ENCODE measurements at regions not wholly inside any gene's neighbourhood (a gene's known extent, or its start where the extent isn't known, plus 50 kb on each side); places are given as distances from the start of the nearest gene placed in this dataset.
"Not testable (repeated sequence)": the region's sequence is repeated elsewhere in the genome, so short reads cannot be mapped to it uniquely, and the experiment has no call there.

- intact Hi-C loops (cut with micrococcal nuclease): no loop called here
- WGBS (ENCODE audit: insufficient coverage): 89% methylated on average over 9 of the region's 9 CpGs
These were observed 1594.2 kb upstream of the CDH9 start for GRCh38 chr5:28632607-28633006.

GRCh38 chr5:28603869-28604268 is 1565.5 kb upstream of the CDH9 start:
- peaks cover 17 to 33% of the 10 kb centered on the region in 2 donors for H3K9me3 Mint-ChIP-seq

More at GRCh38 chr5:28632607-28633006, 1594.2 kb upstream of the CDH9 start:
- Mint-ChIP-seq H3K27me3 (ENCODE audit: low read depth in 2 of 2) (no peaks in the 10 kb centered on the region), H3K36me3 (no peaks in the 10 kb centered on the region), H3K27ac (no peak overlapping the region), H3K4me3 (no peak overlapping the region), H3K9me3 (peaks cover 6 to 15% of the 10 kb centered on the region in 2 donors), H3K4me1 (no peaks in the 10 kb centered on the region)
- ATAC-seq (no peak), DNase-seq (no peak)
- Histone ChIP-seq H3K9me3 (ENCODE audit: control insufficient read depth, insufficient read depth, low read length) (peaks cover 5% of the 10 kb centered on the region), H3K27me3 (ENCODE audit: control insufficient read depth, insufficient read depth, low read length) (no peaks in the 10 kb centered on the region), H3K4me1 (ENCODE audit: control insufficient read depth, insufficient read depth, low read length) (no peaks in the 10 kb centered on the region), H3K4me3 (ENCODE audit: low read length) (no peak overlapping the region), H3K27ac (ENCODE audit: low read length) (no peak overlapping the region), H3K36me3 (ENCODE audit: control insufficient read depth, insufficient read depth, low read length) (no peaks in the 10 kb centered on the region)
- no peak for TF ChIP-seq CTCF (IDR thresholded peaks at IDR 0.05)

GRCh38 chr5:28602429-28602828 is 1564.0 kb upstream of the CDH9 start:
- TF ChIP-seq CTCF (IDR thresholded peaks at IDR 0.05): no peak
- H3K36me3 Mint-ChIP-seq: no peaks in the 10 kb centered on the region
- H3K9me3 Mint-ChIP-seq: peaks cover 11 to 25% of the 10 kb centered on the region in 2 donors
- Histone ChIP-seq H3K27ac (ENCODE audit: low read length) (no peak overlapping the region), H3K4me3 (ENCODE audit: low read length) (no peak overlapping the region), H3K27me3 (ENCODE audit: control insufficient read depth, insufficient read depth, low read length) (no peaks in the 10 kb centered on the region), H3K36me3 (ENCODE audit: control insufficient read depth, insufficient read depth, low read length) (no peaks in the 10 kb centered on the region), H3K4me1 (ENCODE audit: control insufficient read depth, insufficient read depth, low read length) (no peaks in the 10 kb centered on the region), H3K9me3 (ENCODE audit: control insufficient read depth, insufficient read depth, low read length) (peaks cover 3% of the 10 kb centered on the region)
- no peaks in the 10 kb centered on the region for H3K4me1 Mint-ChIP-seq
- H3K27ac Mint-ChIP-seq: no peak overlapping the region
- no peak for ATAC-seq
- no peaks in the 10 kb centered on the region for H3K27me3 Mint-ChIP-seq (ENCODE audit: low read depth in 2 of 2)
- 67% methylated on average over 1 of the region's 2 CpGs for WGBS (ENCODE audit: insufficient coverage)
- DNase-seq: no peak
- H3K4me3 Mint-ChIP-seq: no peak overlapping the region
- intact Hi-C loops (cut with micrococcal nuclease): no loop called here

More at GRCh38 chr5:28603869-28604268, 1565.5 kb upstream of the CDH9 start:
- Histone ChIP-seq H3K36me3 (ENCODE audit: control insufficient read depth, insufficient read depth, low read length) (no peaks in the 10 kb centered on the region), H3K27me3 (ENCODE audit: control insufficient read depth, insufficient read depth, low read length) (no peaks in the 10 kb centered on the region), H3K27ac (ENCODE audit: low read length) (no peak overlapping the region), H3K9me3 (ENCODE audit: control insufficient read depth, insufficient read depth, low read length) (peaks cover 3% of the 10 kb centered on the region), H3K4me1 (ENCODE audit: control insufficient read depth, insufficient read depth, low read length) (no peaks in the 10 kb centered on the region), H3K4me3 (ENCODE audit: low read length) (no peak overlapping the region)
- no peak overlapping the region for H3K4me3 Mint-ChIP-seq
- H3K27ac Mint-ChIP-seq: no peak overlapping the region
- H3K27me3 Mint-ChIP-seq (ENCODE audit: low read depth in 2 of 2): no peaks in the 10 kb centered on the region
- ATAC-seq: no peak
- H3K36me3 Mint-ChIP-seq: peaks cover 6% of the 10 kb centered on the region
- no peaks in the 10 kb centered on the region for H3K4me1 Mint-ChIP-seq
- no peak for DNase-seq
- TF ChIP-seq CTCF (IDR thresholded peaks at IDR 0.05): no peak
- WGBS (ENCODE audit: insufficient coverage): 69% methylated on average over 3 of the region's 3 CpGs
- intact Hi-C loops (cut with micrococcal nuclease): no loop called here

- H3K27ac Mint-ChIP-seq; H3K4me1 Mint-ChIP-seq; H3K9me3 ChIP-seq (ENCODE audit: control insufficient read depth, insufficient read depth, low read length); H3K4me1 ChIP-seq (ENCODE audit: control insufficient read depth, insufficient read depth, low read length); H3K4me3 ChIP-seq (ENCODE audit: low read length); H3K4me3 Mint-ChIP-seq; H3K27ac ChIP-seq (ENCODE audit: low read length); intact Hi-C loops (cut with micrococcal nuclease); H3K36me3 ChIP-seq (ENCODE audit: control insufficient read depth, insufficient read depth, low read length); ATAC-seq; H3K27me3 ChIP-seq (ENCODE audit: control insufficient read depth, insufficient read depth, low read length); H3K27me3 Mint-ChIP-seq (ENCODE audit: low read depth in 2 of 2); H3K36me3 Mint-ChIP-seq; DNase-seq: not testable (repeated sequence)
- H3K9me3 Mint-ChIP-seq: peaks cover 6 to 18% of the 10 kb centered on the region in 2 donors
- WGBS (ENCODE audit: insufficient coverage): 94% methylated on average over 17 of the region's 26 CpGs
These were observed 1558.3 kb upstream of the CDH9 start for GRCh38 chr5:28596707-28597106.
